H1 (cell line): ENCODE measurements at regions not wholly inside any gene's neighbourhood (a gene's known extent, or its start where the extent isn't known, plus 50 kb on each side); places are given as distances from the start of the nearest gene placed in this dataset.

Experiments used
- CTCF ChIA-PET: fragments of 300-600 bp; sonication (Branson Sonifier 250); formaldehyde crosslinking; loops from one replicate; lab custom pipeline; 2021; ENCODE audit not compliant: partially characterized antibody; lab: Charles Lee
- POLR2A ChIA-PET: fragments of 300-600 bp; sonication (Branson Sonifier 250); formaldehyde crosslinking; loops from one replicate; lab custom pipeline; 2021; ENCODE audit warnings: inconsistent platforms; ENCODE audit not compliant: partially characterized antibody; lab: Charles Lee
- DNase-seq, 2 experiments: peaks; one replicate each; pipeline versions ENCODE4 v3.0.0 to v3.0.0-alpha.2; 2010 to 2022; ENCODE audit warnings: low spot score in 2 of 2, low read depth in 1 of 2, mixed read lengths in 1 of 2
- FAIRE-seq: peaks from 2 replicates; lab custom pipeline; 2011; peaks lifted over from hg19 to GRCh38; lab: Jason Lieb, UNC
- H2AFZ ChIP-seq: 2 replicates; pipeline ENCODE4 v1.8.1; 2012; ENCODE audit warnings: low read length, inconsistent platforms
- H2AK5ac ChIP-seq: 2 replicates; pipeline ENCODE4 v1.6.1; 2013; ENCODE audit warnings: low read depth, low read length
- H2BK120ac ChIP-seq: replicated peaks from 2 replicates; pipeline ENCODE3; 2013; ENCODE audit warnings: low read depth, low read length, inconsistent platforms
- H2BK12ac ChIP-seq: 2 replicates; pipeline ENCODE4 v1.6.1; 2013; ENCODE audit warnings: low read depth, low read length
- H2BK15ac ChIP-seq: 2 replicates; pipeline ENCODE4 v1.6.1; 2013; ENCODE audit warnings: low read length
- H2BK20ac ChIP-seq: 2 replicates; pipeline ENCODE4 v1.6.1; 2013; ENCODE audit warnings: low read length
- H2BK5ac ChIP-seq: 2 replicates; pipeline ENCODE4 v1.6.1; 2013; ENCODE audit warnings: low read depth, low read length
- H3K14ac ChIP-seq: 2 replicates; pipeline ENCODE4 v1.6.1; 2013; ENCODE audit warnings: inconsistent platforms; ENCODE audit not compliant: insufficient read length
- H3K18ac ChIP-seq: 2 replicates; pipeline ENCODE4 v1.6.1; 2013; ENCODE audit warnings: low read length; ENCODE audit errors: extremely low read depth
- H3K23ac ChIP-seq: 2 replicates; pipeline ENCODE4 v1.6.1; 2013; ENCODE audit warnings: inconsistent platforms; ENCODE audit not compliant: insufficient read length
- H3K23me2 ChIP-seq: 2 replicates; pipeline ENCODE4 v1.6.1; 2013; ENCODE audit warnings: low read depth, low read length
- H3K27ac ChIP-seq: 2 replicates; pipeline ENCODE4 v1.6.1; 2011; ENCODE audit warnings: low read depth, low read length, inconsistent platforms
- H3K27me3 ChIP-seq, 4 experiments: replicated peaks in 1 of 4; 1 replicate in 1 of 4; 2 replicates in 3 of 4; pipeline versions ENCODE4 v1.6.1 to v1.8.1; 2011 to 2013; ENCODE audit warnings: low read length in 3 of 4, mild to moderate bottlenecking in 3 of 4, inconsistent platforms in 2 of 4, mixed read lengths in 2 of 4, moderate library complexity in 1 of 4; ENCODE audit not compliant: control insufficient read depth in 3 of 4, insufficient read depth in 3 of 4; ENCODE audit errors: extremely low read depth in 1 of 4
- H3K36me3 ChIP-seq, 4 experiments: 2 replicates each; pipeline versions ENCODE4 v1.6.1 to v1.8.1; 2011 to 2013; ENCODE audit warnings: mild to moderate bottlenecking in 4 of 4, low read length in 3 of 4, moderate library complexity in 2 of 4, control low read depth in 1 of 4, inconsistent platforms in 1 of 4; ENCODE audit not compliant: insufficient read depth in 4 of 4, control insufficient read depth in 2 of 4
- H3K4ac ChIP-seq: replicated peaks from 2 replicates; pipeline ENCODE3; 2013; ENCODE audit warnings: low read length, low read depth, mixed read lengths, inconsistent platforms; ENCODE audit not compliant: insufficient read length
- H3K4me1 ChIP-seq, 4 experiments: replicated peaks in 1 of 4; 1 replicate in 1 of 4; 2 replicates in 3 of 4; pipeline versions ENCODE4 v1.6.1 to v1.8.1; 2011 to 2013; ENCODE audit warnings: low read length in 3 of 4, inconsistent platforms in 2 of 4, mixed read lengths in 1 of 4; ENCODE audit not compliant: insufficient read depth in 4 of 4, control insufficient read depth in 3 of 4
- H3K4me2 ChIP-seq, 2 experiments: 2 replicates each; pipeline versions ENCODE4 v1.6.1 to v1.8.1; 2011 to 2013; ENCODE audit warnings: low read depth in 2 of 2, low read length in 2 of 2, control low read depth in 1 of 2, inconsistent platforms in 1 of 2, mild to moderate bottlenecking in 1 of 2; ENCODE audit not compliant: insufficient read depth in 1 of 2
- H3K4me3 ChIP-seq, 4 experiments: fragments of 200-600, 300-600 bp in 1 of 4; sonication (generic), shearing (Covaris generic), sonication (Bioruptor Twin) in 1 of 4; 2 replicates each; pipeline versions ENCODE4 v1.5.1 to v1.8.1; 2011 to 2016; ENCODE audit warnings: low read length in 4 of 4, low read depth in 3 of 4, control low read depth in 2 of 4, inconsistent platforms in 2 of 4, mild to moderate bottlenecking in 2 of 4, mixed read lengths in 1 of 4, moderate library complexity in 1 of 4; ENCODE audit not compliant: insufficient read depth in 2 of 4; ENCODE audit errors: extremely low read depth in 1 of 4
- H3K56ac ChIP-seq: replicated peaks from 2 replicates; pipeline ENCODE3; 2013; ENCODE audit warnings: low read depth, mild to moderate bottlenecking, mixed read lengths, low read length, inconsistent platforms; ENCODE audit not compliant: insufficient read length
- H3K79me1 ChIP-seq: 2 replicates; pipeline ENCODE4 v1.6.1; 2013; ENCODE audit warnings: low read depth, low read length, control low read depth
- H3K79me2 ChIP-seq, 2 experiments: 2 replicates each; pipeline versions ENCODE4 v1.6.1 to v1.8.1; 2012 to 2013; ENCODE audit warnings: low read length in 2 of 2, mild to moderate bottlenecking in 2 of 2, inconsistent platforms in 1 of 2; ENCODE audit not compliant: insufficient read depth in 2 of 2, control insufficient read depth in 1 of 2
- H3K9ac ChIP-seq, 4 experiments: replicated peaks in 1 of 4; 1 replicate in 1 of 4; 2 replicates in 3 of 4; pipeline versions ENCODE4 v1.6.1 to v1.8.1; 2011 to 2013; ENCODE audit warnings: low read depth in 3 of 4, low read length in 3 of 4, control low read depth in 2 of 4, mild to moderate bottlenecking in 2 of 4, moderate library complexity in 2 of 4, inconsistent platforms in 1 of 4; ENCODE audit errors: extremely low read depth in 1 of 4
- H3K9me3 ChIP-seq, 2 experiments: 2 replicates each; pipeline versions ENCODE4 v1.6.1 to v1.8.1; 2012 to 2013; ENCODE audit warnings: mild to moderate bottlenecking in 2 of 2, moderate library complexity in 2 of 2, control low read depth in 1 of 2, inconsistent platforms in 1 of 2, low read depth in 1 of 2, low read length in 1 of 2, mixed read lengths in 1 of 2; ENCODE audit not compliant: insufficient read depth in 2 of 2
- H4K20me1 ChIP-seq, 2 experiments: replicated peaks in 1 of 2; 2 replicates each; pipeline versions ENCODE3 to v1.8.1; 2011 to 2013; ENCODE audit warnings: inconsistent platforms in 2 of 2, low read length in 2 of 2, mild to moderate bottlenecking in 1 of 2; ENCODE audit not compliant: insufficient read depth in 2 of 2, control insufficient read depth in 1 of 2
- H4K5ac ChIP-seq: 2 replicates; pipeline ENCODE4 v1.6.1; 2013; ENCODE audit warnings: low read length, low read depth, mixed read lengths, inconsistent platforms; ENCODE audit not compliant: insufficient read length
- H4K8ac ChIP-seq: 2 replicates; pipeline ENCODE4 v1.8.0; 2013; ENCODE audit warnings: mild to moderate bottlenecking, moderate library complexity, low read length, inconsistent platforms; ENCODE audit not compliant: insufficient read depth; ENCODE audit errors: extremely low read depth
- H4K91ac ChIP-seq: replicated peaks from 2 replicates; pipeline ENCODE3; 2013; ENCODE audit warnings: low read length, mixed read lengths, inconsistent platforms; ENCODE audit not compliant: insufficient read length
- ATF2 ChIP-seq: IDR thresholded peaks from 2 replicates; pipeline ENCODE4 v1.6.1; 2012; ENCODE audit warnings: low read length, inconsistent platforms
- CHD2 ChIP-seq: IDR thresholded peaks from 2 replicates; pipeline ENCODE4 v1.6.1; 2012; ENCODE audit warnings: low read length, improper control_type of control experiment
- CREB1 ChIP-seq: IDR thresholded peaks from 2 replicates; pipeline ENCODE4 v1.6.1; 2012; ENCODE audit warnings: inconsistent platforms
- E2F6 ChIP-seq: IDR thresholded peaks from 2 replicates; pipeline ENCODE4 v1.6.1; 2012; ENCODE audit warnings: inconsistent platforms
- HDAC2 ChIP-seq, 2 experiments: fragments of 300-600 bp in 1 of 2; sonication (generic) in 1 of 2; IDR thresholded peaks; 2 replicates each; pipeline ENCODE4 v1.6.1; 2011 to 2012; ENCODE audit warnings: low read depth in 2 of 2, low read length in 2 of 2, mild to moderate bottlenecking in 2 of 2, moderate library complexity in 2 of 2, borderline replicate concordance in 1 of 2, inconsistent platforms in 1 of 2
- HDAC6 ChIP-seq: IDR thresholded peaks from one replicate; pipeline ENCODE4 v1.7.1; 2012; ENCODE audit warnings: low read depth, mild to moderate bottlenecking, inconsistent platforms, low read length, moderate library complexity
- KDM5A ChIP-seq: fragments of 200-600 bp; IDR thresholded peaks from 2 replicates; pipeline ENCODE4 v1.7.1; 2012; ENCODE audit warnings: mild to moderate bottlenecking, low read length, inconsistent platforms, mixed read lengths
- MAFK ChIP-seq: IDR thresholded peaks from 2 replicates; pipeline ENCODE4 v1.6.1; 2012; ENCODE audit warnings: low read depth, mild to moderate bottlenecking, improper control_type of control experiment, low read length
- RAD21 ChIP-seq, 2 experiments: IDR thresholded peaks in 1 of 2; conservative IDR thresholded peaks in 1 of 2; 2 replicates each; pipeline ENCODE4 v1.6.1; 2011; ENCODE audit warnings: low read depth in 2 of 2, low read length in 2 of 2, improper control_type of control experiment in 1 of 2, inconsistent platforms in 1 of 2, mild to moderate bottlenecking in 1 of 2, moderate library complexity in 1 of 2
- TBP ChIP-seq: IDR thresholded peaks from 2 replicates; pipeline ENCODE4 v1.6.1; 2011; ENCODE audit warnings: low read depth, low read length, improper control_type of control experiment

GRCh38 chr5:21126236-21126635 lies 1138.2 kb upstream of the CDH18 start:
- no peaks in the 10 kb centered on the region for H3K4me1 ChIP-seq
- no peak overlapping the region for H2AK5ac ChIP-seq
- H3K36me3 ChIP-seq: no peaks in the 10 kb centered on the region
- H3K23me2 ChIP-seq: no peaks in the 10 kb centered on the region
- no peaks in the 10 kb centered on the region for H4K20me1 ChIP-seq
- no peak overlapping the region for H3K4me3 ChIP-seq
- ChIA-PET CTCF (no interaction called here), POLR2A (no interaction called here)
- H3K79me1 ChIP-seq: no peaks in the 10 kb centered on the region
- no peak overlapping the region for H3K4me2 ChIP-seq
- no peak overlapping the region for H2BK20ac ChIP-seq
- no peaks in the 10 kb centered on the region for H3K79me2 ChIP-seq
- no peak overlapping the region for H4K91ac ChIP-seq
- no peak overlapping the region for H3K9ac ChIP-seq
- no peaks in the 10 kb centered on the region for H3K9me3 ChIP-seq
- H3K56ac ChIP-seq: no peak overlapping the region
- no peak overlapping the region for H3K27ac ChIP-seq
- TF ChIP-seq RAD21 (IDR thresholded peaks at IDR 0.05 in 1 of 2, conservative IDR thresholded peaks at IDR 0.05 in 1 of 2; ENCODE audit: low read depth in 2 of 2, low read length in 2 of 2) (no peak), CHD2 (no peak), HDAC2 (IDR thresholded peaks at IDR 0.05; ENCODE audit: borderline replicate concordance in 1 of 2, low read depth in 2 of 2, low read length in 2 of 2) (no peak), CREB1 (no peak), HDAC6 (no peak), KDM5A (no peak), TBP (no peak), MAFK (no peak), ATF2 (no peak), E2F6 (no peak)
- H3K4ac ChIP-seq: no peak overlapping the region
- DNase-seq (no peak), FAIRE-seq (no peak)
- H4K5ac ChIP-seq: no peak overlapping the region
- peaks cover 0 to 1% (median 0%) of the 10 kb centered on the region in 4 experiments; a peak in 1 of 7 replicates for H3K27me3 ChIP-seq
- no peak overlapping the region for H3K14ac ChIP-seq
- H2BK5ac ChIP-seq: no peak overlapping the region
- H4K8ac ChIP-seq: no peak overlapping the region
- no peak overlapping the region for H2BK120ac ChIP-seq
- H2BK12ac ChIP-seq: no peak overlapping the region
- no peak overlapping the region for H3K18ac ChIP-seq
- no peak overlapping the region for H2AFZ ChIP-seq
- no peak overlapping the region for H3K23ac ChIP-seq
- no peak overlapping the region for H2BK15ac ChIP-seq
